ENCODE measurements at regions not wholly inside any gene's neighbourhood (a gene's known extent, or its start where the extent isn't known, plus 50 kb on each side); places are given as distances from the start of the nearest gene placed in this dataset.

- H3K23ac ChIP-seq (ENCODE audit: insufficient read length, low read depth, low read length), result no peak overlapping the region
- no peak overlapping the region for H3K27ac Mint-ChIP-seq
- no peak overlapping the region for H3K4ac ChIP-seq (ENCODE audit: low read depth, low read length)
- H3K79me2 ChIP-seq (ENCODE audit: insufficient read depth, low read length), result no peaks in the 10 kb centered on the region
- peaks cover 17 to 23% of the 10 kb centered on the region in 2 experiments for H3K4me1 Mint-ChIP-seq
- H3K4me1 ChIP-seq (ENCODE audit: insufficient read depth, low read length), result peaks cover 3% of the 10 kb centered on the region
- no peak overlapping the region for H3K4me2 ChIP-seq (ENCODE audit: insufficient read depth, insufficient read length, low read length)
- no peak overlapping the region for H4K5ac ChIP-seq (ENCODE audit: insufficient read length, low read depth, low read length)
- H2BK20ac ChIP-seq (ENCODE audit: low read depth, low read length, poor library complexity, severe bottlenecking), result no peak overlapping the region
- H3T11ph ChIP-seq (ENCODE audit: low read length), result no peak overlapping the region
- H2BK12ac ChIP-seq (ENCODE audit: insufficient read length, low read depth, low read length), result no peak overlapping the region
- no peak for DNase-seq
- no peaks in the 10 kb centered on the region for H3K27me3 Mint-ChIP-seq (ENCODE audit: low read depth)
- H4K91ac ChIP-seq (ENCODE audit: insufficient read length, low read depth, low read length), result no peak overlapping the region
- no peak overlapping the region for H3K4me3 Mint-ChIP-seq
- no peak overlapping the region for H2BK120ac ChIP-seq (ENCODE audit: low read depth, low read length, poor library complexity, severe bottlenecking)
- no peak overlapping the region for H2AK5ac ChIP-seq (ENCODE audit: insufficient read length, low read length)
- no peaks in the 10 kb centered on the region for H4K20me1 ChIP-seq (ENCODE audit: control insufficient read depth, insufficient read depth, insufficient read length)
- no peak overlapping the region for H3K27ac ChIP-seq (ENCODE audit: insufficient read length, low read depth, low read length)
- no peak overlapping the region for H2BK15ac ChIP-seq (ENCODE audit: low read depth, low read length)
- no peak for TF ChIP-seq CTCF (conservative IDR thresholded peaks at IDR 0.05)
- no peaks in the 10 kb centered on the region for H3K27me3 ChIP-seq (ENCODE audit: insufficient read depth, low read length)
- peaks cover 2 to 6% of the 10 kb centered on the region in 2 experiments; a peak in 4 of 5 replicates for H3K9me3 Mint-ChIP-seq
- no peak overlapping the region for H3K14ac ChIP-seq (ENCODE audit: insufficient read depth, low read length)
- H2AFZ ChIP-seq (ENCODE audit: low read length), result no peak overlapping the region
- no peak overlapping the region for H3K18ac ChIP-seq (ENCODE audit: insufficient read length, low read depth, low read length)
- H3K9me3 ChIP-seq (ENCODE audit: control insufficient read depth, low read depth, low read length), result no peaks in the 10 kb centered on the region
- no peak overlapping the region for H3K56ac ChIP-seq (ENCODE audit: insufficient read length, low read depth, low read length)
- no peak overlapping the region for H4K8ac ChIP-seq (replicated peaks; ENCODE audit: insufficient read length, low read depth, low read length)
- no peaks in the 10 kb centered on the region for H3K79me1 ChIP-seq (ENCODE audit: insufficient read depth, low read depth, low read length, poor library complexity, severe bottlenecking)
- no peaks in the 10 kb centered on the region for H3K23me2 ChIP-seq (ENCODE audit: insufficient read length, low read depth, low read length, poor library complexity, severe bottlenecking)
- H3K9ac ChIP-seq (ENCODE audit: extremely low read depth, insufficient read length, low read length), result no peak overlapping the region
- H2BK5ac ChIP-seq (ENCODE audit: insufficient read length, low read length), result no peak overlapping the region
- H3K36me3 Mint-ChIP-seq (ENCODE audit: insufficient read depth in 1 of 3, low read depth in 3 of 3), result no peaks in the 10 kb centered on the region
- WGBS (ENCODE audit: extremely low coverage, insufficient read length, low lambda C conversion rate), result no CpG with 5 or more reads among the region's 12 CpGs
These were observed 149.5 kb downstream of the SEC23IP start for GRCh38 chr10:120041807-120042559.

All from H9 (cell line).